GM21515 (cell line): ENCODE measurements at regions not wholly inside any gene's neighbourhood (a gene's known extent, or its start where the extent isn't known, plus 50 kb on each side); places are given as distances from the start of the nearest gene placed in this dataset.
"Not testable (repeated sequence)": the region's sequence is repeated elsewhere in the genome, so short reads cannot be mapped to it uniquely, and the experiment has no call there.

Experiments
- ATAC-seq: cut with Tn5 transposase; IDR thresholded peaks from one replicate; pipeline ENCODE4 v1.9.1; 2021; ENCODE audit not compliant: unreplicated experiment

DNA sequence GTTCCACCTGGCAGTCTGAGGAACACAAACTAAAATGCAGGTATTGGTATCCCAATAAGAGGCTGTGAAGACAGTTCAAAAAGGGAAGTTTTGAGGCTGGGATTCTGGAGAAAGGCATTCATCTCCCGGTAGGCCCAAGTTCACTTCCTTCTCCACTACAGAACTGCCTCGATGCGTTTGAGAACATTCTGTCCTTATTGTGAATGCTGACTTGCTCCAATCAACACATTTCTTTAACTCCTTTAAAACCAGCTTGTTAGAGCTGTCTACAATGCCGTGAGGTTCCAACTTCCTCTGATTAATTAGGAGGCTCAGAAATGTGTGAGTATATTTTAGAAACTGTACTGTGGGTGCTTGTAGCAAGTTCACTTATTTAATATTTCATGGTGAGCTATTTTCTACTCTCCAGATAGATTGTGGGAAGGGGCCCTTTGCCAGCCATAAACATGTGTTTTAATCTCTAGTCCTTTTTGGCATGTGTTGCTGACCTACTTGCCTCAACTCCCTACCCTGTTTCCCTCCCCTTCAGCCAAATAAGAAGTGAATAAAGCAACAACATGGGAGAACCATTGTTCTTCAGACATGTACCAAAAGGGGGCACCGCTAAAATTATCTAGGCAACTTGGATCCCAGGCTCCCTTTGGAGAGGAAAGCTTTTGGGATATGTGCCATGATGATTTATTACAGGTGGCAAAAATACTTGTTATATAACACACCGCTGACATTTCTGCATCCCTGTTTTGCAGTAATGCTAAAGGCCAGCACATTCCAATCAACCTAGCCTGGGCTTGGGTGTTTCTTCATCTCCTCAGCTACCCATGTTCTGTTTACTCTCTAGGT, 245.6 kb downstream of the BLID start:
- ATAC-seq = no peak

DNA sequence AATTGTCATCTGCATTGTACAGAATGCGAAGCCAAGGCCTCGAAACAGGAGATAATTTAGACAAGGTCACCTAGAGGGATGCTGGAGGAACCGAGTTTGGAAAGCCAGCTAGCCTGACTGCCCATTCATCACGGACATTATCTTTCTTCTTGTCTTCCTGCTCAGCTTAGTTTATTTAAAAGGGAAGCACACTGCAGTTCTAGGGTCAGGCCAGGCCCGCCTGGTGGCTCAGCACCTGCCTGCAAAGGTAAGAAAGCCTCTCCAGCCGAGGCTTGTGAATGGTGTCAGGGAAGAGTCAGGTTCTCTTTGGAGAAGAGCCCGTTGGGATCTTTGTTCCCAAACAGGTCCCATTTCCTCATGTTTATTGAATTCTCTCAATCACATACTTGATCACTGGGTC, 246.5 kb downstream of the BLID start:
- no peak for ATAC-seq

DNA sequence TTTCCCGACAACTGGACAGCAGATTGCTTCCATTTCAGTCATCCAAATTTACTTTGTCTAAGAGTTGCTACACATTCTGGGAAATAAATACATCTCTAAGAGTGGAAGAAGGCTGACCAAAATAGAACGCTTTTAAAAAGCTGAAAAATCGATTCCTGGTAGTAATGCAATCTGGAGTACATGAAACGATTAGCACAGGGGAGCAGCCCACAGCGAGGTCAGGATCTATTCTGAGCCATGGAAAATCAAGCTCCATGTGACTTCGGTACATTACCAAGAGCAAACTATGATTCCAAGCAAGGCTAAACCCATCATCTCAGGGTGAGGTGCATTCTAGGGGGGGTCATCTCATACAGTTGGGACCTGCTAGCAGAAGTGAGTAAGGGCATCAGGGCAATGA, 249.3 kb downstream of the BLID start:
- no peak for ATAC-seq

DNA sequence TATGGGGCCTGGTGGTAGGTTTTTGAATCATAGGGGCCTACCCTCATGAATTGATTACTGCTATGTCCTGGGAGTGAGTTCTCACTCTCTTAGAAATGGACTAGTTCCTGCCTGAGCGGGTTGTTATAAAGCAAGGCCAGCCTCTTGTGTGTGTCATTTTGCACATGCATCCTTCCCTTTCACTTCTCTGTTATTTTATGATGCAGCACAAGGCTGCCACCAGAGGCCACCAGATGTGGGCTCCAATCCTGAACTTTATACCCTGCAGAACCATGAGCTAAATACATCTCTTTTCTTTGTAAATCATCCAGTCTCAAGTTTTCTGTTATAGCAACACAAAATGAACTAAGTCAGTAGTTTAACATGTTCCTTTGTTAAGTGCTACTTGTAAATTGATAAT, 251.4 kb downstream of the BLID start:
- ATAC-seq = no peak

DNA sequence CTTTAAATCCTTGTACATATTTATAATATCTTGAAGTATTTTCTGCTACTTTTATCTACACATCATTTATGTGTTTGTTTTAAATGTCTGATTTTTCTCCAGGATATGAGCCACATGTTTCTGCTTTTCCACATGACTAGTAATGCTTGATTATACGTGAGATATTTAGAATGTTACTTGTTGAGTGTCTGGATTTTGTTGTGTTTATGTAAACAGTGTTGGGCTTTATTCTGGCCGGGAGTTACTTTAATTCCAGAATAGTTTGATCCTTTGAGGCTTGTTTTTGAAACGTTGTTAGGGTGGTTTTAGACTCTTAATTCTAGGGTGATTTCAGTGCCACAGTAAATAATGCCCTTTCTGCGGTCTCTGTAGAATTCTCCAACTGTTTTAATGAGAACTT, 252.9 kb downstream of the BLID start:
- ATAC-seq = no peak

DNA sequence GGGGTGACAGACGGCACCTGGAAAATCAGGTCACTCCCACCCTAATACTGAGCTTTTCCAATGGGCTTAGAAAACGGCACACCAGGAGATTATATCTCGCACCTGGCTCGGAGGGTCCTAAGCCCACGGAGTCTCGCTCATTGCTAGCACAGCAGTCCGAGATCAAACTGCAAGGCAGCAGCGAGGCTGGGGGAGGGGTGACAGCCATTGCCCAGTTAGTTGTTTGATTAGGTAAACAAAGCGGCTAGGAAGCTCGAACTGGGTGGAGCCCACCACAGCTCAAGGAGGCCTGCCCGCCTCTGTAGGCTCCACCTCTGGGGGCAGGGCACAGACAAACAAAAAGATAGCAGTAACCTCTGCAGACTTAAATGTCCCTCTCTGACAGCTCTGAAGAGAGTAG, 260.9 kb downstream of the BLID start:
- not testable (repeated sequence) for ATAC-seq

DNA sequence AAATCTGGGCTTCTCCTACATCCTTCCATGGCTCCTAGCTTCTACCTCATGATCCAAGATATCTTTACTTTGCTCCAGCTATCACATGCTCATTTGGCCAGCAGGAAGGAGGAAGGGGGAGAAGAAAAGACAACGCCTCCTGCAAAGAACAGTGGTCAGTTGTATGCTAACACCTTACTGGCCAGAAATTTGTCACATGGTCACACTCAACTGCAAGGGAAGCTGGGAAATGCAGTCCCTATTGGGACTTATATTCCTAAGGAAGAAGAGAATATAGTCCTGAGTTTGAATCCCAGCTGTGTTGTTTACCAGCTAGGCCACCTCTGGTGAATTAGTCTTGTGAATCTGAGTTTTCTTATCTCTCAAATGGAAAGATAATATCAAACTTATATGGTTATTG, 272.0 kb downstream of the BLID start:
- no peak for ATAC-seq

DNA sequence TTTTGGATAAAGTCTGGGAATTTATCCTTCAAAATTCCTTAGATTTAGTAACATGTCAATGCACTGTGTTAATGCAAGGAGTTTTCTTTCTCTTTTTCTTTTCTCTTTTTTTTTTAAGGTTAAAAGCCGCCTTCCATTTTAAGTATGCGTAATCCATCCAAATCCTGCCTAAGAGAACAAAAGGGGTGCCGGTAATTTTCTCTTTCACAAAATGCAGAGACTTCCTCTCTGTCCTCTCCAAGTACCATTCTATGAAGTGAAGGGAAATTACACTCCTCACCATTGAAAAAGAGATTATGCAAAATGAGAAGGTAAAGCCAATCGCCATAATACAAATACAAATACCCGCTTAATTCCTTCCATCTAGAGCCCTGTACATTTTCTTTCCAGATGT, 273.8 kb downstream of the BLID start:
- no peak for ATAC-seq

DNA sequence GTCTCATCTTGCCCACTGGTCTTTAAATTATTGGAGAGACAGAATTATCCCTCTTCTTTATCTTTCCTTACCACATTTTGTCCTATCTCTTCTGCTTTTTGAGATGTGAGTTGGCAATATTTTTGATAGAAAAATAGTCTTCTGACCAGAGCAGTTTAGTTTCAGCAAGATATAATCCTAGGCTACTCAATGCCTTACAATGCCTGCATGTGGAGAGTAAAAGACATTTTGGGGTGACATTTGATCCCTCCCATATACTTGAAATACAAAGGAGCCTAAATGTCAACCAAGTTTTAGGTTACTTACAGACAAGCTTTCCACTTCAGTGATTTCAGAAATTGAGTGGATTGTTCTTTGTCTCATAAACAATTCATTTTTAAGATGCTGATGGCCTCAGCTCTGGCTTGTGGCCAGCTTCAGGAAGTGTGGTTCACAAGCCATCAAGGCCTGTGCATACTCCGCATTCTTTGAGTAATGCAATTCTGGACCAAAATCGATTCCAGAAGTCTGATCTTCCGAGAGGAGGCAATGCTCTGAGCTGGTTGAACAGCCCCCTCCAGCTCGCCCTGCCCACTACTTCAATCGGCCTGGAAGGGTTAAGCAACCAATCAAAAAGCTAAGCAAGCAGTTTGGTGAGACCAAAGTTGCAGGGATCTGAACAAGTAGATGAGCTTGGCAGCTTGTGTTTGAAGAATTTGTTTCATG, 274.4 kb downstream of the BLID start:
- ATAC-seq = no peak

DNA sequence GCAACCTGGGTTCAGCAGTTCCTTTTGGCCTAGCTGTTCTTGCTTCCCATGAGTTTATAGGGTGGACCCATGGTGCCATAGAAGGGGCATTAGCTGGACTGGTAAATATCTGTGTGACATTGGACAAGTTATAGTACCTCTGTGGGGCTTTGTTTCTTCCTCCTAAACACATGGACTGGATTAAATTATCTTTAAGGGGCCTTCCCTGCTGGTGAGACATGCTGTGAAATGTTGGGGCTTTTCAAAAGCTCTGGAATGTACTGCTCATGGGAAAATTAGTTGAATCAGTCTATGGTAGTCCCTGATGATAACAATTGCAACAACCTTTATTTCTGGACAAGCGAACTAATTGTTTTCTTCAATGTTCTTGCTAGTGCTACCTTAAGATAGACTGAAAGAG, 276.2 kb downstream of the BLID start:
- no peak for ATAC-seq

DNA sequence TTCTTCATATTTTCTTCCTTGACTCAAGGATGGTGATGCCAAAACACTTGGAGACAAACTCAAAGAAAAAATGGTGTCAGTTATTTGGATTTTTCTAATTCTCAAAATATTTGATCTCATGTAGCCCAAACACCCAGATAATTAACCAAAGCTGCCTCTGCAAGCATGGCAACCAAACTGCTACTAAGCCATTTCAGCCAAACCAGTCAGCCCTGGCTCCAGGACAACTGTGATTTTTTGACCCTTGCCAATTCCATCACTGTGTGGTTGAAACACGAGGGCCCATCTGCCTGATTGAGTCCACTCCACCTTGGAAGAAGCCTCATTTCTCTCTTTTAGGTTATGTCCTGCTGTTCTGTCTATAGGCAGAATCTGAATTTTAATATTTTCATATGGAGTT, 277.4 kb downstream of the BLID start:
- no peak for ATAC-seq

DNA sequence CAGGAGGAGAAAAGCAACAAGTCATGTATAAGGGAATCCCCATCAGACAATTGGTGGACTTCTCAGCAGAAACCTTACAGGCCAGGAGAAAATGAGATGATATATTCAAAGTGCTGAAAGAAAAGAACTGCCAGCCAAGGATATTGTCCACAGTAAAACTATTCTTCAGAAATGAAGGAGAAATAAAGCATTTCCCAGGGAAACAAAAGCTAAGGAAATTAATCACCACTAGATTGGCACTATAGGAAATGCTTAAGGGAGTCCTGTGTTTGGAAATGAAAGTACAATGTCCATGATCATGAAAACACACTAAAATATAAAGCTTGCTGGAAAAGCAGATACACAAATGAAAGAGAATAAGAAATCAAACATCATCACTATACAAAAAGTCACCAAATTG, 282.0 kb downstream of the BLID start:
- no peak for ATAC-seq

DNA sequence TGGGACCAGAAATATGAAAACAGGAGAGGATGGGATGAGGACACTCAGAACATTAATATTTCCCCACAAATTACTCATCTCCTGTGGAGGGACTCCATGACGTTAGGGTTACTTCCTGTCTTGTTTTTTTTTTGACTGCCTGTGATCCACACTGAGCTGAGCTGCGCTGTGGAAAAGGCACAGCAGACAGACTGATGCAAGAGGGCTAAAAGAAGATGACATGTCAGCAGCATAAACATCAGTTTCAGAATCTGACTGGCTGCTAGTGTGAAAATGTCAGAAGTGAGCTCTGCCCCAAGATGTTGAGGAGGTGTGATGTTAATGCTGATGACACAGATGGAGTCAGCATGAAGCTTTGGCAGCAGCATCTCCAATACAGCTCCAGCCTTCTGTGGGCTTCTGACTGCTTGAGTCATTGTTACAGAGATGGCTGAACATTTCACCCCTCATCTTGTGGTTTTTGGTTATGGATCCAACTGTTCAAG, 286.8 kb downstream of the BLID start:
- ATAC-seq = no peak

DNA sequence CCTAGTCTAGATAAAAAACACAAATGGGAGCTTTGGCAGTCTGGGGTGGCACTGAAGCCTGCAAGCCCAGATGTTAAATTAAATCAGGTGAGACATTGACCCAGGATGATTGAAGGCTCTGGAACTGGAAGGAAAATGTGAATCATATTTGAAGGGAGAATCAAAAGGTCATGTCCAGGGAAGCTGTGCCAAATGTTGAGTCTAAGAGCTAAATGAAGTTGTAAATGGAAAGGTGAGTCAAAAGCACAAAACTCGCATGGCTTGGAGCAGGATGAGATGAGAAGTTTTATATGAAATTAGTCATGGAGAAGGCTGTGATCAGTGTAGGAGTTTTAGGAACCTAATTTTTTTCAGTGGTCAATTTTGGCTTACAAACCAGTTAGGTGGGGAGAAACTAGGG, 301.1 kb downstream of the BLID start:
- no peak for ATAC-seq

DNA sequence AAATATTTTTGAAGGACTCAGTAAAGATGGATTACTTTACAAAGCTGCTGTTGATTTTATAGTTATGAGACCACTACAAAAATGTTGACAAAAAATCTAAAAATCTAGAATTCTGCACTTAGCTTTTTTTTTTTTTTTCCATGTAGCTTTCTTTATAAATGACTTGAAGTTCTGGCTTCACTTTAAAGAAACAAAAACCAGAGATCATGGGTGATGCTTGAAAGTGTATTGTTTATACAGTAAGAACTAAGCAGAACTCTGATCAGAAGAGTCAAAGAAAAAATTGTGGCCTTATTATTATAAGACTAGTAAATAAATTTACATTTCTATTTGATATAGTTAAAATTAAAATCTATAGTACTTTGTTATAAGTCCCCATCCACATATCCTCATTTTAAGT, 301.7 kb downstream of the BLID start:
- ATAC-seq = no peak

DNA sequence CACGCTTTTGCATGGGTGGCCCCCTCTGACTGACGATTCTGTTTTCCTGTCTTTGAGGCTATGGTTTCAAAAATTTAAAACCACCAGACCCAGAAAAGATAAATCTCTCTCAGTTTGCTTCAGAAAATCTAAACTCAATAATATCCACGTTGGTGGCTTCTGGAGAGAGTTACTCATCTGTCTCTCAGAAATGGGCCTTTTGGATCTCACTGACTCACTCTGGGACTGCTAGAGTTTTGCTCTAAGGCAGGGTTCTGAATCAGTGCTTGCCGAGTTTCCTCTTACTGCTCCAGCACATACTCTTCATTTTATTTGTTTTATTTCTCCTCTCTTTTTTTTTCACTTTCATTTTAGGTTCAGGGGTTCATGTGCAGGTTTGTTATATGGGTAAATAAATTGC, 305.7 kb downstream of the BLID start:
- no peak for ATAC-seq

DNA sequence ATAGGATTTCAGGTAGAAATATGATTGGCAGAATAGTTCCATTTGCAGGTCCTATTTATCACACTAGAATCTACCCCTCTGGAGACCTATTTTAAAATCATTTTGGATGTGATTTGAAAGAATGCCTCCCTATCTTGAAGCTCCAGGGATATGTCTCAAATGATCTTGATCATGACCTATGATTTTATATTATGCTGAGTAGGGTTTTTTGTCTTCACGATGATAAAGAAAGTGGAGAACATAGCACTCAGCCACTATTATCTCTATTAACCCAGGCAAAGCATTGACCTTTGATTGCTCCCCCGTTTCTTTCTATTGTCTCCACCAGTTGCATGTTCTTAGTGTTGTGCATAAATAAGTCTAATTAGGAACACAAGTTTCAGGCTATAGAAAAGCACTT, 307.9 kb downstream of the BLID start:
- ATAC-seq = no peak

DNA sequence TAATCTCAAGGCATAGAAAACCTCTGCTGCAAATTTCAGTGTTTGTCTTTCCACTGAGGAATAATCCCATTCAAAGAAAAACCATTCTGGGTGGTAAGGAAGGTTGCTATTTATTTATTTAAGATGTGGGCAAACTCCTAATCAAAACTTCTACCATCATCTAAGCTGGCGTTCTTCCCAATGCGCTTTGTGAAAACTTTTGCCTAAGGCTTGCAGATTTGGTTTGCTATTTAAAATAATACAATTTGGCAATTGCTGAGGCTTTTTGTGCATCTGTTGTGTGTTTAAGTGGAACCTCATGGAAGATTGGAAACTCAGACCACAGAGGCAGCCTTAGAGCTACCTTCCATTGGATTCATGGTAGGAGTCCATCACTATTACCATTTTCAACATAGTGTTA, 309.0 kb downstream of the BLID start:
- ATAC-seq = no peak

DNA sequence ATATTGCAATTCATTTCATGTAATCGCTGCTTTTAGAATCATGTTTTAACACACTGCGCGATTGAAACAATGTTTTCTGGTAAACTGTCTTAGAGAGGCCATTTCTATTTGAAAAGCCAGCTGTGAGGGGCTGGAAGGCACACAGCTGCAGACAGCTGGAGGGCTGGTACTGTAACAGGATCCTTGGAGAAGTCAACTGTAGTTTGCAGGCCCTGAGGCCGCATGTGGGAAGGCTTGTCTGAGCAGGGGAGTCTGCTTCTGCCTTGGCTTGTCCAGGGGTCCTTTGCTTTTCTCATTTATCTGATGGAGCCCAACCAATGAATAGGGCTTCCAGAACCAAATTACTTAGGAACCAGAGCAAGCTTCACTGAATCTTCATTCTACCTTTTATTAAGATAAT, 313.5 kb downstream of the BLID start:
- no peak for ATAC-seq

DNA sequence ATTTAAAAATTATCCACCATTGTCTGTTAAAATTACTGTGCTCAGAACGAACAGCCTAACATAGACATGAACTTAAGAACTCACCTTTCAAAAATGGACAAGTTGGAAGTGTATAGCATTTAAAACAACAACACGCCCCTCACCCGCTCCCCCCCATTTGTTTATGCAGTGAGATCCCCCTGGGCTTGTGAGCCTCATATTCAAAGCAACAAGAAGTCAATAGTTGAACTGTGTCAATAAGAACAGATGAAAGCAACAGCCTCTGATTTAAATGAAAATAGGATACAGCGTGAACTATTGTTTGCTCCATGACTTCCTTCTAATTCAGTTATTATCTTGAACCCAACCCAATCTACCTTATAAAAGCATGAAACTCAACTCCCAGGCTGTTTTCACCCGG, 314.2 kb downstream of the BLID start:
- ATAC-seq = no peak

DNA sequence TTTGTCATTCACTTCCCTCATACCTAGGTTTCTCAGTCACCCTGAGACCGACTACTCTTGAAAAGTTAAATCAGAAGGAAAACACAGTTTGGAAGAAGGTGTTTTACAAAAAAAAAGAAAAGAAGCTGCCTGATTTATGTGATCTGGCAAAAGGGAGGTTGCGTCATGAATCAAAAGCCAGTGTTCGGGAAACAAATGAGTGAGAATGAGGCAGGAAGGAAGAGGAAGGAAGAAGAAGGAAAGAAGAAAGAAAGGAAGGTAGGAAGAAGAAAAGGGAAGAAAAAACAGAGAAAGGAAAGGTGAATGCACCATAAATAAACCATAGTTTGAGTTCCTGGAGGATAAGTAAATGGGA, 314.6 kb downstream of the BLID start:
- no peak for ATAC-seq

DNA sequence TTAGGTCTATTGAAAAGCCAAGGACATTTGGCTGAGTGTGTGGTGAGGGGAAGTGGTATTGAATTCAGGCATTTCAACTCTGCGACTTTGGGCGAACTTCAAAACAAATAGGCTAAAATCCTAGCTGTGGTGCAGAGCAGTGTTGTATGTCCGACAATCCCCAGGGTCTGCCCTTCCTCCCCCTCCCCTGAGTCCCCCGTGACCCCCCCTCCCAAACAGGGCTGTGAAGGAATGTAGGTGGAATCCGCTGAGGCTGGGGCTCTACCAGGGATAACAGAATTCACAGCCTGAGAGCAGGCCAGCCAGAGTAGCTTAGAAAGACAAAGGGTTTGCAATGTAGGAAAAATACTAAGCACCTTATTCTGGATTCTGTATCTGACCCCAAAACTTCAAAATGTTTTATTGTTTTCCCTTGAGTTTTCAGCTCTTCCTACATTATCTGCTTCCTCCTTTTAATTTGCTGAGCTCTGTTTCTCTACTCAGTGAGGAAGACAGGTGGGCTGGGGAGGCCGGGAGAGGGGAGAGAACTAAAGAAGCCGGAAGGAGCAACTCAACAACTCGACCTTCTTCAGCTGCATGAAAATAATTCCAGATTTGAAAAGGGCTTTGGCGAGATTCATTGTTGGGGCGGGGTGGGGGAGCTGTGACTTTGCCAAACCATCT, 315.2 kb downstream of the BLID start:
- no peak for ATAC-seq
